ENCODE measurements at regions not wholly inside any gene's neighbourhood (a gene's known extent, or its start where the extent isn't known, plus 50 kb on each side); places are given as distances from the start of the nearest gene placed in this dataset.
"Not testable (repeated sequence)": the region's sequence is repeated elsewhere in the genome, so short reads cannot be mapped to it uniquely, and the experiment has no call there.

GRCh38 chr22:49400136-49400940, 427.3 kb downstream of the BRD1 start:
- Histone ChIP-seq H3K4me1 (ENCODE audit: low read depth) (no peaks in the 10 kb centered on the region), H3K36me3 (no peaks in the 10 kb centered on the region), H3K27me3 (no peaks in the 10 kb centered on the region), H3K27ac (no peak overlapping the region), H3K9me3 (ENCODE audit: low read depth) (no peaks in the 10 kb centered on the region), H3K4me3 (no peak overlapping the region)
- no peak for DNase-seq (ENCODE audit: low read depth in 1 of 2, low spot score in 1 of 2)
- no peak for TF ChIP-seq CTCF (IDR thresholded peaks at IDR 0.05; ENCODE audit: low read depth, low read length)

GRCh38 chr22:49398646-49399045, 429.0 kb downstream of the BRD1 start:
- H3K4me3 ChIP-seq, result no peak overlapping the region
- no peak overlapping the region for H3K27ac ChIP-seq
- no peak for TF ChIP-seq CTCF (IDR thresholded peaks at IDR 0.05; ENCODE audit: low read depth, low read length)
- H3K27me3 ChIP-seq, result no peaks in the 10 kb centered on the region
- no peak for DNase-seq (ENCODE audit: low read depth in 1 of 2, low spot score in 1 of 2)
- no peaks in the 10 kb centered on the region for H3K4me1 ChIP-seq (ENCODE audit: low read depth)
- no peaks in the 10 kb centered on the region for H3K36me3 ChIP-seq
- no peaks in the 10 kb centered on the region for H3K9me3 ChIP-seq (ENCODE audit: low read depth)

DNA sequence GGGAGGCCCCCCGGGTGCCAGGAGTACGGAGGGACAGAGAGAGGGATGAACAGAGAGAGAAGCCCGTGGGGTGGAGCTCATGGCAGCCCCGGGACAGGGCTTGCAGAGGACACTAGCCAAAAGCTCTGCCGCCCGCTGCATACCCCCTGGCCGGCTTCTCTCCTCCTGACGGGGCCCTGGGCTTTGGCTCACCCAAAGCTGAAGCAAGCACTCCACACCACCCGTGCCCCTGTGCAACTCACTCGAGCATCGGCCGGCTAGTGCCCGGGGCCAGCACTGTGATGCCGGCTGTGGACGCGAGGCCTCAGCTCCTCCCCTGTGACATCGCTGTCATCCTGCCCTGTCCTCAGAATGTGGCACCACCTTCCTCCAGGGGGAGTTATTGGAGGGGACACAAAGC, 429.6 kb downstream of the BRD1 start:
- Histone ChIP-seq H3K9me3 (ENCODE audit: low read depth) (no peaks in the 10 kb centered on the region), H3K27me3 (no peaks in the 10 kb centered on the region), H3K36me3 (no peaks in the 10 kb centered on the region), H3K4me3 (no peak overlapping the region), H3K27ac (no peak overlapping the region), H3K4me1 (ENCODE audit: low read depth) (no peaks in the 10 kb centered on the region)
- no peak for DNase-seq (ENCODE audit: low read depth in 1 of 2, low spot score in 1 of 2)
- no peak for TF ChIP-seq CTCF (IDR thresholded peaks at IDR 0.05; ENCODE audit: low read depth, low read length)

- no peaks in the 10 kb centered on the region for H3K27me3 ChIP-seq
- no peak overlapping the region for H3K27ac ChIP-seq
- no peaks in the 10 kb centered on the region for H3K36me3 ChIP-seq
- no peak for TF ChIP-seq CTCF (IDR thresholded peaks at IDR 0.05; ENCODE audit: low read depth, low read length)
- no peak for DNase-seq (ENCODE audit: low read depth in 1 of 2, low spot score in 1 of 2)
- H3K9me3 ChIP-seq (ENCODE audit: low read depth), result no peaks in the 10 kb centered on the region
- H3K4me1 ChIP-seq (ENCODE audit: low read depth), result no peaks in the 10 kb centered on the region
- no peak overlapping the region for H3K4me3 ChIP-seq
Measured at GRCh38 chr22:49396817-49397216, 430.9 kb downstream of the BRD1 start.

DNA sequence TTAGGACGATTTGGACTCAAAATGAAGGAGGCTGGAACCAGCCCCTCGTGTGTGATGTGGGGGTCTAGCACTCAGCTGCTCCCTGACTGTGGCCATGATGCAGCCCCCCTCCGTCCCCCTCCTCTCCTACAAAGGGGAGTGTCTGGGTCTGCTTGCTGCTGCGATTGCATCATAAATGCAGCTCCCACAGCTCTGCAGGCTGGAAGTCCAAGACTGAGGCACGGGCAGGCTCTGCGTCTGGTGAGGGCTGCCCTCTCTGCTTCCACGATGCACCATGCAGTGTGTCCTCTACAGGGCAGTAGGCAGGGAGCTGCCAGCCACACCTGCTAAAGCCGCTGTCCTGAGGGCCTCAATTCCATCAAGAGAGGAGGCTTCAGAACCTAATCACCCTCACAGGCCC, 432.1 kb downstream of the BRD1 start:
- no peaks in the 10 kb centered on the region for H3K27me3 ChIP-seq
- no peaks in the 10 kb centered on the region for H3K36me3 ChIP-seq
- no peak for DNase-seq (ENCODE audit: low read depth in 1 of 2, low spot score in 1 of 2)
- no peaks in the 10 kb centered on the region for H3K9me3 ChIP-seq (ENCODE audit: low read depth)
- no peak for TF ChIP-seq CTCF (IDR thresholded peaks at IDR 0.05; ENCODE audit: low read depth, low read length)
- no peaks in the 10 kb centered on the region for H3K4me1 ChIP-seq (ENCODE audit: low read depth)
- H3K4me3 ChIP-seq, result no peak overlapping the region
- no peak overlapping the region for H3K27ac ChIP-seq

GRCh38 chr22:49395062-49395461, 432.6 kb downstream of the BRD1 start:
- H3K4me3 ChIP-seq; H3K27ac ChIP-seq; DNase-seq (ENCODE audit: low read depth in 1 of 2, low spot score in 1 of 2); H3K9me3 ChIP-seq (ENCODE audit: low read depth); H3K36me3 ChIP-seq; H3K27me3 ChIP-seq; H3K4me1 ChIP-seq (ENCODE audit: low read depth): not testable (repeated sequence)
